ENCODE measurements at regions not wholly inside any gene's neighbourhood (a gene's known extent, or its start where the extent isn't known, plus 50 kb on each side); places are given as distances from the start of the nearest gene placed in this dataset.

DNA sequence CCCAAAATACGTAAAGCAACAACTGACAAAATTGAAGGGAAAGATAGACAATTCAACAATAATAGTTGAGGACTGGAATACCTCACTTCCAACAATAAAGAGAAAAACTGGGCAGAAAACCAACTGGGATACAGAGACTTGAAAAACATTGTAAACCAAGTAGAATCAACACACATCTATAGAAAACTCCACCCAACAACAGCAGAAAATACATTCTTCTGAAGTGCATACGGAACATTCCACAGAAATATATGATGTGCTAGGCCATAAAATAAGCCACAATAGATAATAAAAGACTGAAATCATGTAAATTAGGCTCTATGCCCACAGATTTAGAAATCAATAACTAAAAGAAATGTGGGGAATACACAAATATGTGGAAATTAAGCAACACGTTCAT is 98.4 kb upstream of the THBS1 start:
- H3K9ac ChIP-seq (replicated peaks in 1 of 4; ENCODE audit: extremely low read depth in 1 of 4, low read depth in 3 of 4, low read length in 3 of 4): no peak overlapping the region
- no peak overlapping the region for H2AFZ ChIP-seq (ENCODE audit: low read length)
- no peaks in the 10 kb centered on the region for H3K36me3 ChIP-seq (ENCODE audit: control insufficient read depth in 2 of 4, insufficient read depth in 4 of 4, low read length in 3 of 4)
- no peak overlapping the region for H2BK15ac ChIP-seq (ENCODE audit: low read length)
- no peak overlapping the region for H3K14ac ChIP-seq (ENCODE audit: insufficient read length)
- no peak overlapping the region for H4K8ac ChIP-seq (ENCODE audit: extremely low read depth, insufficient read depth, low read length)
- ChIA-PET POLR2A (ENCODE audit: partially characterized antibody) (no interaction called here), CTCF (ENCODE audit: partially characterized antibody) (no interaction called here)
- H2BK20ac ChIP-seq (ENCODE audit: low read length): no peak overlapping the region
- H3K4me1 ChIP-seq (replicated peaks in 1 of 4; ENCODE audit: control insufficient read depth in 3 of 4, insufficient read depth in 4 of 4, low read length in 3 of 4): no peaks in the 10 kb centered on the region
- H2AK5ac ChIP-seq (ENCODE audit: low read depth, low read length): no peak overlapping the region
- no peak for DNase-seq (ENCODE audit: low read depth in 1 of 2, low spot score in 2 of 2)
- no peak overlapping the region for H3K27ac ChIP-seq (ENCODE audit: low read depth, low read length)
- H2BK5ac ChIP-seq (ENCODE audit: low read depth, low read length): no peak overlapping the region
- no peaks in the 10 kb centered on the region for H3K79me2 ChIP-seq (ENCODE audit: control insufficient read depth in 1 of 2, insufficient read depth in 2 of 2, low read length in 2 of 2)
- H4K5ac ChIP-seq (ENCODE audit: insufficient read length, low read depth, low read length): no peak overlapping the region
- no peak overlapping the region for H3K18ac ChIP-seq (ENCODE audit: extremely low read depth, low read length)
- no peak overlapping the region for H3K56ac ChIP-seq (replicated peaks; ENCODE audit: insufficient read length, low read depth, low read length)
- no peaks in the 10 kb centered on the region for H4K20me1 ChIP-seq (replicated peaks in 1 of 2; ENCODE audit: control insufficient read depth in 1 of 2, insufficient read depth in 2 of 2, low read length in 2 of 2)
- no peak overlapping the region for H3K4ac ChIP-seq (replicated peaks; ENCODE audit: insufficient read length, low read depth, low read length)
- H2BK12ac ChIP-seq (ENCODE audit: low read depth, low read length): no peak overlapping the region
- H2BK120ac ChIP-seq (replicated peaks; ENCODE audit: low read depth, low read length): no peak overlapping the region
- H3K23ac ChIP-seq (ENCODE audit: insufficient read length): no peak overlapping the region
- FAIRE-seq: no peak
- WGBS, 2 experiments (ENCODE audit: extremely low coverage in 1 of 2, insufficient coverage in 1 of 2, insufficient read length in 1 of 2, insufficient replicate concordance in 2 of 2, low coverage in 1 of 2, low lambda C conversion rate in 2 of 2, missing lambda C conversion rate in 1 of 2): 72% methylated on average over 3 of the region's 3 CpGs; no CpG with 5 or more reads in 1 of the 2 experiments
- no peaks in the 10 kb centered on the region for H3K23me2 ChIP-seq (ENCODE audit: low read depth, low read length)
- no peaks in the 10 kb centered on the region for H3K9me3 ChIP-seq (ENCODE audit: insufficient read depth in 2 of 2, low read depth in 1 of 2, low read length in 1 of 2)
- H4K91ac ChIP-seq (replicated peaks; ENCODE audit: insufficient read length, low read length): no peak overlapping the region
- no peak overlapping the region for H3K4me3 ChIP-seq (ENCODE audit: extremely low read depth in 1 of 4, insufficient read depth in 2 of 4, low read depth in 3 of 4, low read length in 4 of 4)
- no peaks in the 10 kb centered on the region for H3K79me1 ChIP-seq (ENCODE audit: low read depth, low read length)
- no peak overlapping the region for H3K4me2 ChIP-seq (ENCODE audit: insufficient read depth in 1 of 2, low read depth in 2 of 2, low read length in 2 of 2)
- H3K27me3 ChIP-seq (replicated peaks in 1 of 4; ENCODE audit: control insufficient read depth in 3 of 4, extremely low read depth in 1 of 4, insufficient read depth in 3 of 4, low read length in 3 of 4): no peaks in the 10 kb centered on the region
- TF ChIP-seq CHD1 (IDR thresholded peaks at IDR 0.05; ENCODE audit: low read depth, low read length) (no peak), JUN (IDR thresholded peaks at IDR 0.05; ENCODE audit: low read depth, low read length) (no peak), PHF8 (conservative IDR thresholded peaks at IDR 0.05; ENCODE audit: low read depth, low read length) (no peak), BRCA1 (IDR thresholded peaks at IDR 0.05; ENCODE audit: low read depth, low read length) (no peak), HDAC2 (IDR thresholded peaks at IDR 0.05; ENCODE audit: borderline replicate concordance in 1 of 2, low read depth in 2 of 2, low read length in 2 of 2) (no peak), SP2 (IDR thresholded peaks at IDR 0.05; ENCODE audit: low read length) (no peak)
